Inflammatory macrophage treated with lipopolysaccharide for 1 hour (primary cell): ENCODE measurements at regions not wholly inside any gene's neighbourhood (a gene's known extent, or its start where the extent isn't known, plus 50 kb on each side); places are given as distances from the start of the nearest gene placed in this dataset.
"Not testable (repeated sequence)": the region's sequence is repeated elsewhere in the genome, so short reads cannot be mapped to it uniquely, and the experiment has no call there.

Source experiments
- DNase-seq, 2 donors: peaks; one replicate each; pipeline ENCODE4 v3.0.0-alpha.2; 2020 to 2022

DNA sequence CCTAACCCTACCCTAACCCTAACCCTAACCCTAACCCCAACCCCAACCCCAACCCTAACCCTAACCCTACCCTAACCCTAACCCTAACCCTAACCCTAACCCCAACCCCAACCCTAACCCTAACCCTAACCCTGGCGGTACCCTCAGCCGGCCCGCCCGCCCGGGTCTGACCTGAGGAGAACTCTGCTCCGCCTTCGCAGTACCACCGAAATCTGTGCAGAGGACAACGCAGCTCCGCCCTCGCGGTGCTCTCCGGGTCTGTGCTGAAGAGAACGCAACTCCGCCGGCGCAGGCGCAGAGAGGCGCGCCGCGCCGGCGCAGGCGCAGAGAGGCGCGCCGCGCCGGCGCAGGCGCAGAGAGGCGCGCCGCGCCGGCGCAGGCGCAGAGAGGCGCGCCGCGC, 56.1 kb upstream of the IQSEC3 start:
- DNase-seq = not testable (repeated sequence)

DNA sequence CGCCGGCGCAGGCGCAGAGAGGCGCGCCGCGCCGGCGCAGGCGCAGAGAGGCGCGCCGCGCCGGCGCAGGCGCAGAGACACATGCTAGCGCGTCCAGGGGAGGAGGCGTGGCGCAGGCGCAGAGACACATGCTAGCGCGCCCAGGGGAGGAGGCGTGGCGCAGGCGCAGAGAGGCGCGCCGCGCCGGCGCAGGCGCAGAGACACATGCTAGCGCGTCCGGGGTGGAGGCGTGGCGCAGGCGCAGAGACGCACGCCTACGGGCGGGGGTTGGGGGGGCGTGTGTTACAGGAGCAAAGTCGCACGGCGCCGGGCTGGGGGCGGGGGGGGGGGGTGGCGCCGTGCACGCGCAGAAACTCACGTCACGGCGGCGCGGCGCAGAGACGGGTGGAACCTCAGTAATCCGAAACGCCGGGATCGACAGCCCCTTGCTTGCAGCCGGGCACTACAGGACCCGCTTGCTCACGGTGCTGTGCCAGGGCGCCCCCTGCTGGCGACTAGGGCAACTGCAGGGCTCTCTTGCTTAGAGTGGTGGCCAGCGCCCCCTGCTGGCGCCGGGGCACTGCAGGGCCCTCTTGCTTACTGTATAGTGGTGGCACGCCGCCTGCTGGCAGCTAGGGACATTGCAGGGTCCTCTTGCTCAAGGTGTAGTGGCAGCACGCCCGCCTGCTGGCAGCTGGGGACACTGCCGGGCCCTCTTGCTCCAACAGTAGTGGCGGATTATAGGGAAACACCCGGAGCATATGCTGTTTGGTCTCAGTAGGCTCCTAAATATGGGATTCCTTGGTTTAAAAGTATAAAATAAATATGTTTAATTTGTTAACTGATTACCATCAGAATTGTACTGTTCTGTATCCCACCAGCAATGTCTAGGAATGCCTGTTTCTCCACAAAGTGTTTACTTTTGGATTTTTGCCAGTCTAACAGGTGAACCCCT, 55.4 kb upstream of the IQSEC3 start:
- not testable (repeated sequence) for DNase-seq

DNA sequence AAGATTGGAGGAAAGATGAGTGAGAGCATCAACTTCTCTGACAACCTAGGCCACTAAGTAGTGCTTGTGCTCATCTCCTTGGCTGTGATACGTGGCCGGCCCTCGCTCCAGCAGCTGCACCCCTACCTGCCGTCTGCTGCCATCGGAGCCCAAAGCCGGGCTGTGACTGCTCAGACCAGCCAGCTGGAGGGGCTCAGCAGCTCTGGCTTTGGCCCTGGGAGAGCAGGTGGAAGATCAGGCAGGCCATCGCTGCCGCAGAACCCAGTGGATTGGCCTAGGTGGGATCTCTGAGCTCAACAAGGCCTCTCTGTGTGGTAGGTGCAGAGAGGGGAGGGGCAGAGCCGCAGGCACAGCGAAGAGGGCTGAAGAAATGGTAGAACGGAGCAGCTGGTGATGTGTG, 54.3 kb upstream of the IQSEC3 start:
- DNase-seq = not testable (repeated sequence)

DNA sequence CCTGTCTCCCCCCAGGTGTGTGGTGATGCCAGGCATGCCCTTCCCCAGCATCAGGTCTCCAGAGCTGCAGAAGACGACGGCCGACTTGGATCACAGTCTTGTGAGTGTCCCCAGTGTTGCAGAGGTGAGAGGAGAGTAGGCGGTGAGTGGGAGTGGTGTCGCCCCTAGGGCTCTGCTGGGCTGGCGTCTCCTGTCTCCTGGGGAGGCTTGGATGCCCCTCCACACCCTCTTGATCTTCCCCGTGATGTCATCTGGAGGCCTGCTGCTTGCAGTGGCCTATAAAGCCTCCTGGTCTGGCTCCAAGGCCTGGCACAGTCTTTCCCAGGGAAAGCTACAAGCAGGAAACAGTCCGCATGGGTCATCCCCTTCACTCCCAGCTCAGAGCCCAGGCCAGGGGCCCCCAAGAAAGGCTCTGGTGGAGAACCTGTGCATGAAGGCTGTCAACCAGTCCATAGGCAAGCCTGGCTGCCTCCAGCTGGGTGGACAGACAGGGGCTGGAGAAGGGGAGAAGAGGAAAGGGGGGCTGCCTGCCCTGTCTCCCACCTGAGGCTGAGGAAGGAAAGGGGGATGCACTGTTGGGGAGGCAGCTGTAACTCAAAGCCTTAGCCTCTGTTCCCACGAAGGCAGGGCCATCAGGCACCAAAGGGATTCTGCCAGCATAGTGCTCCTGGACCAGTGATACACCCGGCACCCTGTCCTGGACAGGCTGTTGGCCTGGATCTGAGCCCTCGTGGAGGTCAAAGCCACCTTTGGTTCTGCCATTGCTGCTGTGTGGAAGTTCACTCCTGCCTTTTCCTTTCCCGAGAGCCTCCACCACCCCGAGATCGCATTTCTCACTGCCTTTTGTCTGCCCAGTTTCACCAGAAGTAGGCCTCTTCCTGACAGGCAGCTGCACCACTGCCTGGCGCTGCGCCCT, 53.6 kb upstream of the IQSEC3 start:
- DNase-seq = peak in 1 of 2 donors; percentile 0

DNA sequence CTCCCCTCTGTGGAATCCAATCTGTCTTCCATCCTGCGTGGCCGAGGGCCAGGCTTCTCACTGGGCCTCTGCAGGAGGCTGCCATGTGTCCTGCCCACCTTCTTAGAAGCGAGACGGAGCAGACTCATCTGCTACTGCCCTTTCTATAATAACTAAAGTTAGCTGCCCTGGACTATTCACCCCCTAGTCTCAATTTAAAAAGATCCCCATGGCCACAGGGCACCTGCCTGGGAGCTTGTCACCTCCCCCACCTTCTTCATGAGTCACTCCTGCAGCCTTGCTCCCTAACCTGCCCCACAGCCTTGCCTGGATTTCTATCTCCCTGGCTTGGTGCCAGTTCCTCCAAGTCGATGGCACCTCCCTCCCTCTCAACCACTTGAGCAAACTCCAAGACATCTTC, 52.7 kb upstream of the IQSEC3 start:
- not testable (repeated sequence) for DNase-seq

DNA sequence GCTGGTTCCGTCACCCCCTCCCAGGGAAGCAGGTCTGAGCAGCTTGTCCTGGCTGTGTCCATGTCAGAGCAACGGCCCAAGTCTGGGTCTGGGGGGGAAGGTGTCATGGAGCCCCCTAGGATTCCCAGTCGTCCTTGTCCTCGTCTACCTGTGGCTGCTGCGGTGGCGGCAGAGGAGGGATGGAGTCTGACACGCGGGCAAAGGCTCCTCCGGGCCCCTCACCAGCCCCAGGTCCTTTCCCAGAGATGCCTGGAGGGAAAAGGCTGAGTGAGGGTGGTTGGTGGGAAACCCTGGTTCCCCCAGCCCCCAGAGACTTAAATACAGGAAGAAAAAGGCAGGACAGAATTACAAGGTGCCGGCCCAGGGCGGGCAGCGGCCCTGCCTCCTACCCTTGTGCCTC, 51.9 kb upstream of the IQSEC3 start:
- DNase-seq = not testable (repeated sequence)

DNA sequence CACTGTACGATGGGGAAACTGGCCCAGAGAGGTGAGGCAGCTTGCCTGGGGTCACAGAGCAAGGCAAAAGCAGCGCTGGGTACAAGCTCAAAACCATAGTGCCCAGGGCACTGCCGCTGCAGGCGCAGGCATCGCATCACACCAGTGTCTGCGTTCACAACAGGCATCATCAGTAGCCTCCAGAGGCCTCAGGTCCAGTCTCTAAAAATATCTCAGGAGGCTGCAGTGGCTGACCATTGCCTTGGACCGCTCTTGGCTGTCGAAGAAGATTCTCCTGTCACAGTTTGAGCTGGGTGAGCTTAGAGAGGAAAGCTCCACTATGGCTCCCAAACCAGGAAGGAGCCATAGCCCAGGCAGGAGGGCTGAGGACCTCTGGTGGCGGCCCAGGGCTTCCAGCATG, 51.2 kb upstream of the IQSEC3 start:
- not testable (repeated sequence) for DNase-seq

DNA sequence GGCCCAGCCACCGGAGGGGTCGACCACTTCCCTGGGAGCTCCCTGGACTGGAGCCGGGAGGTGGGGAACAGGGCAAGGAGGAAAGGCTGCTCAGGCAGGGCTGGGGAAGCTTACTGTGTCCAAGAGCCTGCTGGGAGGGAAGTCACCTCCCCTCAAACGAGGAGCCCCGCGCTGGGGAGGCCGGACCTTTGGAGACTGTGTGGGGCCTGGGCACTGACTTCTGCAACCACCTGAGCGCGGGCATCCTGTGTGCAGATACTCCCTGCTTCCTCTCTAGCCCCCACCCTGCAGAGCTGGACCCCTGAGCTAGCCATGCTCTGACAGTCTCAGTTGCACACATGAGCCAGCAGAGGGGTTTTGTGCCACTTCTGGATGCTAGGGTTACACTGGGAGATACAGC, 50.5 kb upstream of the IQSEC3 start:
- not testable (repeated sequence) for DNase-seq

DNA sequence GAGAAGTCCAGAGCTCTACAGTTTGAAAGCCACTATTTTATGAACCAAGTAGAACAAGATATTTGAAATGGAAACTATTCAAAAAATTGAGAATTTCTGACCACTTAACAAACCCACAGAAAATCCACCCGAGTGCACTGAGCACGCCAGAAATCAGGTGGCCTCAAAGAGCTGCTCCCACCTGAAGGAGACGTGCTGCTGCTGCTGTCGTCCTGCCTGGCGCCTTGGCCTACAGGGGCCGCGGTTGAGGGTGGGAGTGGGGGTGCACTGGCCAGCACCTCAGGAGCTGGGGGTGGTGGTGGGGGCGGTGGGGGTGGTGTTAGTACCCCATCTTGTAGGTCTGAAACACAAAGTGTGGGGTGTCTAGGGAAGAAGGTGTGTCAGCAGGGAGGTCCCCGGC, 50.0 kb upstream of the IQSEC3 start:
- DNase-seq = not testable (repeated sequence)
